Endothelial cell of umbilical vein (primary cell): ENCODE measurements at regions not wholly inside any gene's neighbourhood (a gene's known extent, or its start where the extent isn't known, plus 50 kb on each side); places are given as distances from the start of the nearest gene placed in this dataset.

ENCODE experiments used
- BruUV-seq: library from RNA; stranded (reverse); fragments of 400-500 nt; replicated peaks from 2 replicates; lab custom pipeline; 2021; lab: Mats Ljungman, UMichigan
- CTCF ChIA-PET: fragments of 300-600, 350-600 bp; sonication (Branson Sonifier 250); formaldehyde crosslinking; loops from one replicate; lab custom pipeline; 2021; ENCODE audit warnings: antibody characterized with exemption, inconsistent platforms; lab: Charles Lee
- POLR2A ChIA-PET: fragments of 300-600, 350-600 bp; sonication (Branson Sonifier 250); formaldehyde crosslinking; loops from one replicate; lab custom pipeline; 2021; ENCODE audit warnings: antibody characterized with exemption, inconsistent platforms; lab: Charles Lee
- DNase-seq: peaks from one replicate; pipeline ENCODE4 v3.0.0-alpha.2; 2011; ENCODE audit warnings: low read depth, low spot score
- FAIRE-seq: peaks from 2 replicates; lab custom pipeline; 2011; peaks lifted over from hg19 to GRCh38; lab: Jason Lieb, UNC
- H2AFZ ChIP-seq: 2 replicates; pipeline ENCODE4 v1.6.0; 2012; ENCODE audit warnings: low read depth, low read length, control low read depth, inconsistent platforms
- H3K27ac ChIP-seq: 2 replicates; pipeline ENCODE4 v1.5.1; 2011; ENCODE audit warnings: low read depth, mild to moderate bottlenecking, control low read depth, low read length, moderate library complexity; ENCODE audit not compliant: insufficient read depth
- H3K27me3 ChIP-seq, 2 experiments: 2 replicates each; pipeline versions ENCODE4 v1.6.0 to v1.6.1; 2011; ENCODE audit warnings: low read length in 2 of 2, mixed read lengths in 1 of 2; ENCODE audit not compliant: control insufficient read depth in 2 of 2, insufficient read depth in 2 of 2
- H3K36me3 ChIP-seq, 2 experiments: 2 replicates in 1 of 2; 3 replicates in 1 of 2; pipeline ENCODE4 v1.5.1; 2011; ENCODE audit warnings: low read length in 2 of 2, mild to moderate bottlenecking in 1 of 2, moderate library complexity in 1 of 2; ENCODE audit not compliant: control insufficient read depth in 2 of 2, insufficient read depth in 2 of 2; ENCODE audit errors: extremely low read depth in 1 of 2
- H3K4me1 ChIP-seq: 3 replicates; pipeline ENCODE4 v1.5.1; 2011; ENCODE audit warnings: mild to moderate bottlenecking, low read length; ENCODE audit not compliant: control insufficient read depth, insufficient read depth; ENCODE audit errors: extremely low read depth
- H3K4me2 ChIP-seq: 2 replicates; pipeline ENCODE4 v1.6.1; 2011; ENCODE audit warnings: low read length, control low read depth, mixed read lengths; ENCODE audit not compliant: insufficient read depth
- H3K4me3 ChIP-seq, 3 experiments: fragments of 200-600 bp in 1 of 3; sonication (generic), shearing (Covaris generic) in 1 of 3; replicated peaks in 1 of 3; 2 replicates each; pipeline ENCODE4 v1.5.1; 2011 to 2016; ENCODE audit warnings: control low read depth in 3 of 3, low read length in 3 of 3, mild to moderate bottlenecking in 2 of 3, inconsistent platforms in 1 of 3, low read depth in 1 of 3, moderate library complexity in 1 of 3; ENCODE audit not compliant: insufficient read depth in 1 of 3
- H3K79me2 ChIP-seq: 2 replicates; pipeline ENCODE4 v1.6.0; 2012; ENCODE audit warnings: low read length, inconsistent platforms; ENCODE audit not compliant: control insufficient read depth, insufficient read depth
- H3K9ac ChIP-seq: replicated peaks from 2 replicates; pipeline ENCODE3; 2011; ENCODE audit warnings: low read length, control low read depth; ENCODE audit not compliant: insufficient read depth; ENCODE audit errors: extremely low read depth
- H3K9me1 ChIP-seq: replicated peaks from 3 replicates; pipeline ENCODE4 v1.6.0; 2011; ENCODE audit warnings: mild to moderate bottlenecking, low read length; ENCODE audit not compliant: control insufficient read depth, insufficient read depth; ENCODE audit errors: extremely low read depth
- H3K9me3 ChIP-seq: replicated peaks from 2 replicates; pipeline ENCODE4 v1.5.1; 2012; ENCODE audit warnings: low read length, inconsistent platforms; ENCODE audit not compliant: control insufficient read depth, insufficient read depth
- H4K20me1 ChIP-seq: replicated peaks from 2 replicates; pipeline ENCODE3; 2011; ENCODE audit warnings: mild to moderate bottlenecking, low read length; ENCODE audit not compliant: control insufficient read depth, insufficient read depth; ENCODE audit errors: extremely low read depth
- EZH2 ChIP-seq: IDR thresholded peaks from 2 replicates; pipeline ENCODE4 v1.6.1; 2012; ENCODE audit warnings: borderline replicate concordance, low read depth, mild to moderate bottlenecking, moderate library complexity, low read length, inconsistent platforms; ENCODE audit not compliant: severe bottlenecking
- FOS ChIP-seq: IDR thresholded peaks from 2 replicates; pipeline ENCODE4 v1.6.1; 2011; ENCODE audit warnings: mild to moderate bottlenecking, low read length, moderate library complexity, borderline replicate concordance; ENCODE audit not compliant: insufficient read depth
- GATA2 ChIP-seq: IDR thresholded peaks from 2 replicates; pipeline ENCODE4 v1.7.0; 2011; ENCODE audit warnings: low read depth, mild to moderate bottlenecking, moderate library complexity, mixed read lengths, low read length; ENCODE audit not compliant: insufficient read length, insufficient read depth
- JUN ChIP-seq: IDR thresholded peaks from 2 replicates; pipeline ENCODE4 v1.6.1; 2011; ENCODE audit warnings: borderline replicate concordance, low read depth; ENCODE audit not compliant: insufficient read length, insufficient read depth
- MYC ChIP-seq: IDR thresholded peaks from one replicate; pipeline ENCODE4 v1.6.1; 2011; ENCODE audit warnings: mild to moderate bottlenecking, low read depth, low read length
- POLR2A ChIP-seq: IDR thresholded peaks from 2 replicates; pipeline ENCODE4 v1.6.1; 2012; ENCODE audit warnings: low read depth, mild to moderate bottlenecking, control low read depth, low read length
- POLR2AphosphoS5 ChIP-seq: IDR thresholded peaks from 2 replicates; pipeline ENCODE4 v1.6.1; 2012; ENCODE audit warnings: low read depth, mild to moderate bottlenecking, control low read depth, low read length, moderate library complexity; ENCODE audit not compliant: insufficient read depth
- dilution Hi-C: fragments of 300-500 bp; cut with MboI; formaldehyde crosslinking; loops from one replicate; pipeline ENCODE4 v1.15.0; 2019; ENCODE audit warnings: low sequenced_read_pairs; ENCODE audit not compliant: extremely low pct_ligation_motif_present
- intact Hi-C: fragments of 100-400 bp; cut with micrococcal nuclease; formaldehyde crosslinking; loops from one replicate; pipeline ENCODE4 v1.10.0; 2022
- TF ChIP-seq, protein P1 (sequence below), 2 donors: IDR thresholded peaks; 1 replicate in 1 of 2; 2 replicates in 1 of 2; pipeline ENCODE4 v1.5.1; 2011; ENCODE audit warnings: low read length in 2 of 2, mild to moderate bottlenecking in 2 of 2, moderate library complexity in 2 of 2, control low read depth in 1 of 2, inconsistent platforms in 1 of 2, low read depth in 1 of 2; ENCODE audit not compliant: insufficient read depth in 1 of 2; ENCODE audit errors: extremely low read depth in 1 of 2
- TF ChIP-seq, protein P2 (sequence below): IDR thresholded peaks from 2 replicates; pipeline ENCODE4 v1.6.1; 2011; ENCODE audit not compliant: insufficient read depth, insufficient read length

DNA sequence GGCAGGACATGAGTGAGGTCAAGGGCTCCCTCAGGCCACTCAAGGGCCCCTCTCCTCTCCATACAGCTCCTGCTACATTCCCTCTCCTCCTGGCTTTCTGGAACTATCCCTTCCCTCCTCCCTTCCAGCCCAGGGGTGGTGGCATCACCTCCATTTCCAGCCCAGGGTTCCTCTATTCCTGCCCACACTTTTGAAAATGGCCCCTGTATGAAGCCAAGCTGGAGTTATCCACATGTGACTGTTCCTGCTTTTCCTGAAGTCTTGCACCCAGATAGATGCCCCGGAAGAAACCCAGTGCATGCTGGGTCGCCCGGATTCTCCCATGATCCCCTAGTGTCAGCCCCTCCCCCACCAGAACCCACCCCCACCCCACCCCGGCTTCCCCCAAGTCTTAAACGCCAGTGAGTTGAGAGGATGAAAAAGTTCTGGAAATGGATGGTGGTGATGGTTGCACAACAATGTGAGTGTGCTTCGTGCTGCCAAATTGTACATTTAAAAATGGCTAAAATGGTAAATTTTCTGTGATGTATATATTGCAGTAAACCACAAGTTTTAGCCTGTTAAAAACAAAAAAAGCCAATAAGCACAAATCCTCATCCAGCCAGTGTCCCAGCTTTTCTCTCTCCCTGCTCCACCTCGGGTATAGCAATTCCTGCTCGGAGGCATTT, 136.9 kb downstream of the SCARB1 start:
- no peaks in the 10 kb centered on the region for H3K9me1 ChIP-seq
- DNase-seq: no peak
- intact Hi-C loops: loop anchor here (1.0 kb wide), 2 partner anchors 14 to 45 kb away; no protein-coding TSS in a partner anchor
- dilution Hi-C loops: no loop called here
- POLR2A ChIA-PET: no interaction called here
- no peaks in the 10 kb centered on the region for H3K36me3 ChIP-seq
- H3K27me3 ChIP-seq: no peaks in the 10 kb centered on the region
- peak overlapping the region; percentile 36 for H3K9ac ChIP-seq
- H2AFZ ChIP-seq: peak overlapping the region; percentile 12
- peaks cover 16% of the 10 kb centered on the region for H3K4me1 ChIP-seq
- CTCF ChIA-PET: interaction anchor here (0.6 to 1.8 kb wide), 6 partner anchors 9 to 108 kb away, joined by 3 to 8 read pairs (median 4); no protein-coding TSS in a partner anchor
- H3K4me3 ChIP-seq: no peak overlapping the region
- no peak for TF ChIP-seq FOS
- TF ChIP-seq, protein P1, sequence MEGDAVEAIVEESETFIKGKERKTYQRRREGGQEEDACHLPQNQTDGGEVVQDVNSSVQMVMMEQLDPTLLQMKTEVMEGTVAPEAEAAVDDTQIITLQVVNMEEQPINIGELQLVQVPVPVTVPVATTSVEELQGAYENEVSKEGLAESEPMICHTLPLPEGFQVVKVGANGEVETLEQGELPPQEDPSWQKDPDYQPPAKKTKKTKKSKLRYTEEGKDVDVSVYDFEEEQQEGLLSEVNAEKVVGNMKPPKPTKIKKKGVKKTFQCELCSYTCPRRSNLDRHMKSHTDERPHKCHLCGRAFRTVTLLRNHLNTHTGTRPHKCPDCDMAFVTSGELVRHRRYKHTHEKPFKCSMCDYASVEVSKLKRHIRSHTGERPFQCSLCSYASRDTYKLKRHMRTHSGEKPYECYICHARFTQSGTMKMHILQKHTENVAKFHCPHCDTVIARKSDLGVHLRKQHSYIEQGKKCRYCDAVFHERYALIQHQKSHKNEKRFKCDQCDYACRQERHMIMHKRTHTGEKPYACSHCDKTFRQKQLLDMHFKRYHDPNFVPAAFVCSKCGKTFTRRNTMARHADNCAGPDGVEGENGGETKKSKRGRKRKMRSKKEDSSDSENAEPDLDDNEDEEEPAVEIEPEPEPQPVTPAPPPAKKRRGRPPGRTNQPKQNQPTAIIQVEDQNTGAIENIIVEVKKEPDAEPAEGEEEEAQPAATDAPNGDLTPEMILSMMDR (IDR thresholded peaks at IDR 0.05; ENCODE audit: extremely low read depth in 1 of 2, insufficient read depth in 1 of 2, low read depth in 1 of 2, low read length in 2 of 2): no peak
- no peak for TF ChIP-seq POLR2AphosphoS5
- TF ChIP-seq MYC: no peak
- TF ChIP-seq GATA2: no peak
- TF ChIP-seq POLR2A: no peak
- TF ChIP-seq JUN: no peak
- no peak for TF ChIP-seq EZH2
- TF ChIP-seq, protein P2, sequence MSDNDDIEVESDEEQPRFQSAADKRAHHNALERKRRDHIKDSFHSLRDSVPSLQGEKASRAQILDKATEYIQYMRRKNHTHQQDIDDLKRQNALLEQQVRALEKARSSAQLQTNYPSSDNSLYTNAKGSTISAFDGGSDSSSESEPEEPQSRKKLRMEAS: no peak
- peak overlapping the region; percentile 80 for H3K27ac ChIP-seq
- H3K79me2 ChIP-seq: no peaks in the 10 kb centered on the region
- TSS peak; percentile 92 for BruUV-seq
- peak overlapping the region; percentile 18 for H3K4me2 ChIP-seq
- H3K9me3 ChIP-seq: no peaks in the 10 kb centered on the region
- H4K20me1 ChIP-seq: no peaks in the 10 kb centered on the region
- FAIRE-seq: no peak
